ENCODE measurements at regions not wholly inside any gene's neighbourhood (a gene's known extent, or its start where the extent isn't known, plus 50 kb on each side); places are given as distances from the start of the nearest gene placed in this dataset.

- Histone ChIP-seq H3K27me3 (ENCODE audit: control insufficient read depth in 2 of 2, insufficient read depth in 2 of 2, low read length in 2 of 2) (no peaks in the 10 kb centered on the region), H3K79me2 (ENCODE audit: insufficient read depth, low read length) (no peaks in the 10 kb centered on the region), H3K4me2 (replicated peaks; ENCODE audit: extremely low read depth, low read length, poor library complexity, severe bottlenecking) (no peak overlapping the region), H2AFZ (ENCODE audit: insufficient read depth, low read depth, low read length, poor library complexity, severe bottlenecking) (no peak overlapping the region), H3K9ac (ENCODE audit: insufficient read depth, low read length, poor library complexity, severe bottlenecking) (no peak overlapping the region), H4K20me1 (ENCODE audit: insufficient read depth, low read length) (no peaks in the 10 kb centered on the region), H3K4me3 (replicated peaks in 1 of 3; ENCODE audit: low read depth in 2 of 3, low read length in 3 of 3) (no peak overlapping the region), H3K4me1 (ENCODE audit: control insufficient read depth in 1 of 2, insufficient read depth in 2 of 2, low read length in 2 of 2) (no peaks in the 10 kb centered on the region), H3K36me3 (replicated peaks in 1 of 2; ENCODE audit: control insufficient read depth in 1 of 2, insufficient read depth in 2 of 2, low read length in 2 of 2) (no peaks in the 10 kb centered on the region), H3K9me3 (replicated peaks in 1 of 2; ENCODE audit: control insufficient read depth in 1 of 2, insufficient read depth in 1 of 2, low read length in 2 of 2) (peaks cover 7 to 9% of the 10 kb centered on the region in 2 donors), H3K27ac (ENCODE audit: low read depth in 1 of 2, low read length in 2 of 2) (no peak overlapping the region)
- intact Hi-C loops (cut with micrococcal nuclease) = no loop called here
- H3K27ac Mint-ChIP-seq = no peak overlapping the region
- no peak overlapping the region for H3K4me3 Mint-ChIP-seq
- H3K36me3 Mint-ChIP-seq = no peaks in the 10 kb centered on the region
- peaks cover 8 to 15% (median 13%) of the 10 kb centered on the region in 7 donors for H3K9me3 Mint-ChIP-seq
- no CpG with 5 or more reads among the region's 1 CpG for WGBS (ENCODE audit: insufficient coverage)
- H3K4me1 Mint-ChIP-seq = no peaks in the 10 kb centered on the region
- H3K27me3 Mint-ChIP-seq (ENCODE audit: low read depth in 3 of 3) = peaks cover 0 to 1% (median 0%) of the 10 kb centered on the region in 3 donors
- no peak for DNase-seq
- no peak for TF ChIP-seq CTCF (IDR thresholded peaks at IDR 0.05)
Observed at GRCh38 chr4:11895766-11896165, 467.1 kb upstream of the HS3ST1 start.

GRCh38 chr4:11894977-11895376, 466.3 kb upstream of the HS3ST1 start:
- H3K4me3 Mint-ChIP-seq = no peak overlapping the region
- no peaks in the 10 kb centered on the region for H3K4me1 Mint-ChIP-seq
- peaks cover 7 to 9% of the 10 kb centered on the region in 2 donors for H3K9me3 ChIP-seq (replicated peaks in 1 of 2; ENCODE audit: control insufficient read depth in 1 of 2, insufficient read depth in 1 of 2, low read length in 2 of 2)
- H3K4me1 ChIP-seq (ENCODE audit: control insufficient read depth in 1 of 2, insufficient read depth in 2 of 2, low read length in 2 of 2) = no peaks in the 10 kb centered on the region
- TF ChIP-seq CTCF (IDR thresholded peaks at IDR 0.05) = no peak
- intact Hi-C loops (cut with micrococcal nuclease) = no loop called here
- H3K27ac ChIP-seq (ENCODE audit: low read depth in 1 of 2, low read length in 2 of 2) = no peak overlapping the region
- H3K9me3 Mint-ChIP-seq = peaks cover 8 to 15% (median 13%) of the 10 kb centered on the region in 7 donors
- no peaks in the 10 kb centered on the region for H3K36me3 Mint-ChIP-seq
- no peaks in the 10 kb centered on the region for H4K20me1 ChIP-seq (ENCODE audit: insufficient read depth, low read length)
- H3K27ac Mint-ChIP-seq = no peak overlapping the region
- no peaks in the 10 kb centered on the region for H3K27me3 ChIP-seq (ENCODE audit: control insufficient read depth in 2 of 2, insufficient read depth in 2 of 2, low read length in 2 of 2)
- no CpG with 5 or more reads among the region's 2 CpGs for WGBS (ENCODE audit: insufficient coverage)
- DNase-seq = no peak
- peaks cover 0 to 1% (median 0%) of the 10 kb centered on the region in 3 donors for H3K27me3 Mint-ChIP-seq (ENCODE audit: low read depth in 3 of 3)
- no peaks in the 10 kb centered on the region for H3K79me2 ChIP-seq (ENCODE audit: insufficient read depth, low read length)
- no peak overlapping the region for H2AFZ ChIP-seq (ENCODE audit: insufficient read depth, low read depth, low read length, poor library complexity, severe bottlenecking)
- H3K9ac ChIP-seq (ENCODE audit: insufficient read depth, low read length, poor library complexity, severe bottlenecking) = no peak overlapping the region
- no peak overlapping the region for H3K4me3 ChIP-seq (replicated peaks in 1 of 3; ENCODE audit: low read depth in 2 of 3, low read length in 3 of 3)
- no peaks in the 10 kb centered on the region for H3K36me3 ChIP-seq (replicated peaks in 1 of 2; ENCODE audit: control insufficient read depth in 1 of 2, insufficient read depth in 2 of 2, low read length in 2 of 2)
- H3K4me2 ChIP-seq (replicated peaks; ENCODE audit: extremely low read depth, low read length, poor library complexity, severe bottlenecking) = no peak overlapping the region
